Heart left ventricle (tissue), 13 donors: ENCODE measurements at regions not wholly inside any gene's neighbourhood (a gene's known extent, or its start where the extent isn't known, plus 50 kb on each side); places are given as distances from the start of the nearest gene placed in this dataset.

Experiments
- POLR2A ChIP-seq, 2 donors: fragments of 450-650 bp; IDR thresholded peaks; one replicate each; pipeline ENCODE4 v1.6.1; 2017; ENCODE audit warnings: antibody characterized with exemption in 2 of 2, mild to moderate bottlenecking in 2 of 2, moderate library complexity in 2 of 2
- TF ChIP-seq, protein P1 (sequence below), 12 donors: fragments of 200-600 bp; sonication (generic) in 4 of 12; IDR thresholded peaks; one replicate each; pipeline versions ENCODE4 v1.5.0 to v1.8.0; 2018 to 2022; ENCODE audit warnings: antibody characterized with exemption in 12 of 12, mild to moderate bottlenecking in 5 of 12
- donor health status: ischemic (EF 13 %, LVEDD 7.1; RV severe dilation, severe dysfunction).
- donor health status: DM: no; HTN: yes; CAD: no.
- donor health status: DM: no; HTN: no; CAD: no.
- donor health status: ischemic (EF 25% LVEDD 6.9; RV normal size, moderate dysfunction).
- donor health status: ischemic (EF 25% LVEDD 5.7; RV mildly dilated, moderate dysfunction).
- donor health status: ischemic (EF 35%, LVEDD 5.7; RV mildly dilated, moderate dysfunction).
- donor health status: nonischemic (EF 11% LVEDD 7.7; RV severe dilation, severe dysfunction).
- donor health status: DM: yes; HTN: yes; CAD: no.
- donor health status: PGD.
- donor health status: ischemic (EF 29% LVEDD 5.4; RV normal size, mild dysfunction).
- donor health status: nonischemic (EF 23%, LVEDD 6.1; RV moderate dilation, normal function).

DNA sequence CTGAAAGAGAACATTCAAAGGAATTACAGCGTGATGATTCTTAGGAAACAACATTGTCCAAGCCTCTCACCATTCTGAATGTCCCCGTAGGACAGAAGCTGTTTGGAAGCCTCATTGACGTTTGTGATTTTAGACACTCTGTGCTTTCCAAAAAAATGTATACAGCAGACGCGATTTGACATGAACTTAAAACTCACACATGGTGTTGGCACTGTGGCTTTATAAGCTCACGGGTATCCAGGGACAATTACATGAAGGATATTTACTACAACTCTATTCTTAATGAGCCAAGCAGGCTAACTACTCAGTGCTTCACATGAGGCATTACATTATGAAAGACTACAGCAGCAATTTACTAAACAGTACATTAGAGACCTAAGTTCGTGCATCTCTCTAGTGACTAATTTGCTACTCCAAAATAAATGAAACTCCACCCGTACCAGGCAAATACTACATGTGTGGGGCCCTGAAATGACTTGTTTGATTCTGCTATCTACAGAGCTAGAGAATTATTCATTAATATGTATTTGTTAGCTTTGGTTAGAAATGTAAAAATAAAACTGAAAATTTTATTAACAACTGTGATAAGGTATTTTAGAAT is 620.7 kb downstream of the SPRY1 start:
- TF ChIP-seq, protein P1, sequence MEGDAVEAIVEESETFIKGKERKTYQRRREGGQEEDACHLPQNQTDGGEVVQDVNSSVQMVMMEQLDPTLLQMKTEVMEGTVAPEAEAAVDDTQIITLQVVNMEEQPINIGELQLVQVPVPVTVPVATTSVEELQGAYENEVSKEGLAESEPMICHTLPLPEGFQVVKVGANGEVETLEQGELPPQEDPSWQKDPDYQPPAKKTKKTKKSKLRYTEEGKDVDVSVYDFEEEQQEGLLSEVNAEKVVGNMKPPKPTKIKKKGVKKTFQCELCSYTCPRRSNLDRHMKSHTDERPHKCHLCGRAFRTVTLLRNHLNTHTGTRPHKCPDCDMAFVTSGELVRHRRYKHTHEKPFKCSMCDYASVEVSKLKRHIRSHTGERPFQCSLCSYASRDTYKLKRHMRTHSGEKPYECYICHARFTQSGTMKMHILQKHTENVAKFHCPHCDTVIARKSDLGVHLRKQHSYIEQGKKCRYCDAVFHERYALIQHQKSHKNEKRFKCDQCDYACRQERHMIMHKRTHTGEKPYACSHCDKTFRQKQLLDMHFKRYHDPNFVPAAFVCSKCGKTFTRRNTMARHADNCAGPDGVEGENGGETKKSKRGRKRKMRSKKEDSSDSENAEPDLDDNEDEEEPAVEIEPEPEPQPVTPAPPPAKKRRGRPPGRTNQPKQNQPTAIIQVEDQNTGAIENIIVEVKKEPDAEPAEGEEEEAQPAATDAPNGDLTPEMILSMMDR (IDR thresholded peaks at IDR 0.05) = no peak
- no peak for TF ChIP-seq POLR2A (IDR thresholded peaks at IDR 0.05)
